K562 (cell line): ENCODE measurements at regions not wholly inside any gene's neighbourhood (a gene's known extent, or its start where the extent isn't known, plus 50 kb on each side); places are given as distances from the start of the nearest gene placed in this dataset.

Experiments
- ATAC-seq: fragments of 200-7000 bp; cut with Tn5 transposase; 3 replicates; pipeline ENCODE4 v1.9.1; 2020; ENCODE audit warnings: moderate library complexity
- BruUV-seq: library from RNA; stranded (reverse); fragments of 400-500 nt; replicated peaks from 2 replicates; lab custom pipeline; 2021; lab: Mats Ljungman, UMichigan
- CTCF ChIA-PET: fragments of 300-600 bp; formaldehyde crosslinking; extraction: SDS; loops from one replicate; lab custom pipeline; 2021; ENCODE audit warnings: low intra/inter-chr PET ratio; lab: Yijun Ruan, JAX
- POLR2A ChIA-PET: fragments of 300-600, 350-650 bp; sonication (Branson Sonifier 250); formaldehyde crosslinking; extraction: SDS; loops from one replicate; lab custom pipeline; 2021; ENCODE audit warnings: antibody characterized with exemption, inconsistent platforms; lab: Yijun Ruan, JAX
- DNase-seq, 4 experiments: peaks; one replicate each; pipeline versions ENCODE4 v3.0.0 to v3.0.0-alpha.2; 2011 to 2018; ENCODE audit warnings: low spot score in 3 of 4, mixed read lengths in 3 of 4; ENCODE audit errors: extremely low read depth in 1 of 4
- FAIRE-seq: peaks from 2 replicates; lab custom pipeline; 2011; peaks lifted over from hg19 to GRCh38; lab: Jason Lieb, UNC
- H2AFZ ChIP-seq: 2 replicates; pipeline ENCODE4 v1.6.0; 2011; ENCODE audit warnings: low read depth, low read length, control low read depth, inconsistent platforms
- H3K27ac ChIP-seq: fragments of 200-600 bp; 3 replicates; pipeline ENCODE4 v1.8.0; 2011; ENCODE audit warnings: low read depth, mild to moderate bottlenecking, control low read depth, inconsistent platforms, low read length, moderate library complexity, mixed read lengths; ENCODE audit errors: extremely low read depth
- H3K27me3 ChIP-seq, 2 experiments: fragments of 300-600 bp in 1 of 2; 2 replicates in 1 of 2; 3 replicates in 1 of 2; pipeline versions ENCODE4 v1.6.0 to v1.8.0; 2011; ENCODE audit warnings: inconsistent platforms in 2 of 2, low read length in 2 of 2, mild to moderate bottlenecking in 1 of 2, mixed read lengths in 1 of 2, moderate library complexity in 1 of 2; ENCODE audit not compliant: control insufficient read depth in 2 of 2, insufficient read depth in 2 of 2
- H3K36me3 ChIP-seq: fragments of 300-600 bp; 3 replicates; pipeline ENCODE4 v1.8.0; 2011; ENCODE audit warnings: mild to moderate bottlenecking, low read length, inconsistent platforms; ENCODE audit not compliant: control insufficient read depth, insufficient read depth
- H3K4me1 ChIP-seq, 2 experiments: fragments of 200-600 bp in 1 of 2; replicated peaks in 1 of 2; 2 replicates in 1 of 2; 3 replicates in 1 of 2; pipeline versions ENCODE4 v1.5.1 to v1.8.0; 2011; ENCODE audit warnings: inconsistent platforms in 2 of 2, low read length in 2 of 2, mild to moderate bottlenecking in 1 of 2, mixed read lengths in 1 of 2, moderate library complexity in 1 of 2; ENCODE audit not compliant: control insufficient read depth in 2 of 2, insufficient read depth in 2 of 2
- H3K4me2 ChIP-seq: 2 replicates; pipeline ENCODE4 v1.6.1; 2011; ENCODE audit warnings: low read length, control low read depth, inconsistent platforms, mixed read lengths; ENCODE audit not compliant: insufficient read depth
- H3K4me3 ChIP-seq: fragments of 200-600 bp; sonication (generic), shearing (Covaris generic); 2 replicates; pipeline ENCODE4 v1.5.1; 2016; ENCODE audit warnings: control low read depth, inconsistent platforms
- H3K79me2 ChIP-seq: fragments of 200-600 bp; 3 replicates; pipeline ENCODE4 v1.8.0; 2011; ENCODE audit warnings: low read length, inconsistent platforms; ENCODE audit not compliant: control insufficient read depth, insufficient read depth
- H3K9ac ChIP-seq, 2 experiments: 2 replicates each; pipeline versions ENCODE4 v1.6.0 to v1.6.1; 2011; ENCODE audit warnings: low read depth in 2 of 2, low read length in 2 of 2, control low read depth in 1 of 2, inconsistent platforms in 1 of 2, mild to moderate bottlenecking in 1 of 2, mixed read lengths in 1 of 2; ENCODE audit not compliant: insufficient read depth in 1 of 2
- H3K9me1 ChIP-seq: one replicate; pipeline ENCODE4 v1.6.0; 2011; ENCODE audit warnings: inconsistent platforms, mild to moderate bottlenecking, low read length, moderate library complexity; ENCODE audit not compliant: control insufficient read depth, insufficient read depth
- H3K9me3 ChIP-seq: replicated peaks from 2 replicates; pipeline ENCODE4 v1.5.1; 2011; ENCODE audit warnings: low read depth, low read length, inconsistent platforms; ENCODE audit not compliant: control insufficient read depth, insufficient read depth
- H4K20me1 ChIP-seq: replicated peaks from 2 replicates; pipeline ENCODE4 v1.6.1; 2011; ENCODE audit warnings: low read length, inconsistent platforms, mixed read lengths; ENCODE audit not compliant: control insufficient read depth, insufficient read depth
- ARID1B ChIP-seq: fragments of 450-650 bp; IDR thresholded peaks from 2 replicates; pipeline ENCODE4 v1.6.1; 2016; ENCODE audit warnings: antibody characterized with exemption, mild to moderate bottlenecking, inconsistent platforms
- MAZ ChIP-seq, 2 experiments: fragments of 450-650 bp in 1 of 2; sonication (generic) in 1 of 2; formaldehyde crosslinking; IDR thresholded peaks in 1 of 2; conservative IDR thresholded peaks in 1 of 2; 2 replicates each; pipeline versions ENCODE4 v1.4.0 to v1.5.0; 2020; ENCODE audit warnings: mild to moderate bottlenecking in 1 of 2, missing genetic modification reagents in 1 of 2
- MITF ChIP-seq: IDR thresholded peaks from 2 replicates; pipeline ENCODE4 v1.6.1; 2014; ENCODE audit warnings: antibody characterized with exemption
- NCOA1 ChIP-seq: fragments of 450-650 bp; IDR thresholded peaks from 2 replicates; pipeline ENCODE4 v1.6.1; 2016; ENCODE audit warnings: low read depth
- RHOXF2B ChIP-seq: fragments of 250-450 bp; sonication (Bioruptor Pico); conservative IDR thresholded peaks from 2 replicates; pipeline ENCODE4 v1.5.1; 2021
- ZNF318 ChIP-seq, 2 experiments: fragments of 450-650 bp; IDR thresholded peaks; 2 replicates each; pipeline ENCODE4 v1.6.1; 2016; ENCODE audit warnings: mild to moderate bottlenecking in 2 of 2, borderline replicate concordance in 1 of 2, low read depth in 1 of 2, moderate library complexity in 1 of 2
- ZNF609 ChIP-seq: sonication (generic); formaldehyde crosslinking; IDR thresholded peaks from 2 replicates; pipeline ENCODE4 v1.8.1; 2023; ENCODE audit warnings: missing genetic modification reagents, mild to moderate bottlenecking, borderline replicate concordance
- ZNF717 ChIP-seq: fragments of 250-450 bp; sonication (Bioruptor Pico); IDR thresholded peaks from 2 replicates; pipeline ENCODE4 v1.5.0; 2021
- WGBS: fragments of 100-300 bp; shearing (Covaris generic); methylation state at CpG from one replicate; pipeline ENCODE4 v1.1.6; 2016; ENCODE audit warnings: low coverage, mixed read lengths; ENCODE audit not compliant: insufficient coverage; ENCODE audit errors: missing lambda C conversion rate; 5-methylcytosine and 5-hydroxymethylcytosine counted together
- in situ Hi-C: fragments of 300-500 bp; cut with MboI; formaldehyde crosslinking; loops from 4 replicates; pipeline ENCODE4 v1.15.0; 2018; ENCODE audit warnings: inconsistent platforms, mixed read lengths
- intact Hi-C: fragments of 100-400 bp; cut with micrococcal nuclease; formaldehyde crosslinking; loops from 2 replicates; pipeline ENCODE4 v1.14.2; 2022

GRCh38 chr18:14979875-14980274 is 231.9 kb downstream of the ANKRD30B start:
- ATAC-seq (no peak), FAIRE-seq (no peak), DNase-seq (no peak)
- Histone ChIP-seq H3K9me1 (no peaks in the 10 kb centered on the region), H3K36me3 (no peaks in the 10 kb centered on the region), H3K4me3 (no peak overlapping the region), H3K27ac (no peak overlapping the region), H2AFZ (no peak overlapping the region), H4K20me1 (no peaks in the 10 kb centered on the region), H3K27me3 (no peaks in the 10 kb centered on the region), H3K79me2 (no peaks in the 10 kb centered on the region), H3K4me1 (no peaks in the 10 kb centered on the region), H3K9me3 (no peaks in the 10 kb centered on the region), H3K9ac (no peak overlapping the region), H3K4me2 (no peak overlapping the region)
- intact Hi-C loops (no loop called here), in situ Hi-C loops (no loop called here)
- BruUV-seq, result no TSS peak
- ChIA-PET POLR2A (no interaction called here), CTCF (no interaction called here)
- 0% methylated on average over 2 of the region's 3 CpGs for WGBS
- TF ChIP-seq NCOA1 (no peak), MAZ (CRISPR knock-in tag; conservative IDR thresholded peaks at IDR 0.05 in 1 of 2, IDR thresholded peaks at IDR 0.05 in 1 of 2) (no peak), ARID1B (no peak), ZNF318 (IDR thresholded peaks at IDR 0.05; ENCODE audit: borderline replicate concordance in 1 of 2, low read depth in 1 of 2) (no peak), ZNF609 (CRISPR knock-in tag) (no peak), MITF (no peak), ZNF717 (CRISPR knock-in tag) (no peak), RHOXF2B (no peak)
